T-helper 2 cell treated with Interferon-gamma antibody and Interleukin-4, amounts not matched to agents 100 ng/mL and 5 ng/mL, for 36 hours (primary cell): ENCODE measurements at regions not wholly inside any gene's neighbourhood (a gene's known extent, or its start where the extent isn't known, plus 50 kb on each side); places are given as distances from the start of the nearest gene placed in this dataset.

Experiments used
- intact Hi-C: fragments of 100-400 bp; cut with micrococcal nuclease; formaldehyde crosslinking; loops from one replicate; pipeline ENCODE4 v1.15.1; 2023

- intact Hi-C loops = no loop called here
These were observed 221.6 kb upstream of the EMCN start for GRCh38 chr4:100739426-100739825.

- intact Hi-C loops = no loop called here
These were observed 220.7 kb upstream of the EMCN start for GRCh38 chr4:100738196-100739165.

GRCh38 chr4:100736641-100737451, 219.0 kb upstream of the EMCN start:
- intact Hi-C loops = no loop called here

- intact Hi-C loops = no loop called here
These were observed 211.0 kb upstream of the EMCN start for GRCh38 chr4:100728861-100729260.

- intact Hi-C loops = no loop called here
These were observed 205.1 kb upstream of the EMCN start for GRCh38 chr4:100722866-100723459.

- intact Hi-C loops = no loop called here
These were observed 204.3 kb upstream of the EMCN start for GRCh38 chr4:100722133-100722532.

- intact Hi-C loops = no loop called here
These were observed 203.7 kb upstream of the EMCN start for GRCh38 chr4:100721490-100721889.

GRCh38 chr4:100721077-100721476, 203.3 kb upstream of the EMCN start:
- intact Hi-C loops = no loop called here

- intact Hi-C loops = no loop called here
These were observed 198.6 kb upstream of the EMCN start for GRCh38 chr4:100716416-100716815.

- intact Hi-C loops = no loop called here
These were observed 191.0 kb upstream of the EMCN start for GRCh38 chr4:100708776-100709175.

- intact Hi-C loops = no loop called here
These were observed 190.0 kb upstream of the EMCN start for GRCh38 chr4:100707786-100708185.

- intact Hi-C loops = no loop called here
These were observed 178.7 kb upstream of the EMCN start for GRCh38 chr4:100696531-100696930.

- intact Hi-C loops = no loop called here
These were observed 178.0 kb upstream of the EMCN start for GRCh38 chr4:100695871-100696270.

GRCh38 chr4:100695039-100695654, 177.3 kb upstream of the EMCN start:
- intact Hi-C loops = no loop called here

GRCh38 chr4:100694467-100694866, 176.6 kb upstream of the EMCN start:
- intact Hi-C loops = no loop called here

- intact Hi-C loops = no loop called here
These were observed 173.0 kb upstream of the EMCN start for GRCh38 chr4:100690812-100691211.

GRCh38 chr4:100688368-100688767, 170.5 kb upstream of the EMCN start:
- intact Hi-C loops = loop anchor here (10.0 kb wide), 1 partner anchor 594 kb away; no protein-coding TSS in a partner anchor

GRCh38 chr4:100682477-100683218, 164.8 kb upstream of the EMCN start:
- intact Hi-C loops = loop anchor here (10.0 kb wide), 1 partner anchor 588 kb away; no protein-coding TSS in a partner anchor

- intact Hi-C loops = loop anchor here (10.0 kb wide), 1 partner anchor 586 kb away; no protein-coding TSS in a partner anchor
These were observed 163.5 kb upstream of the EMCN start for GRCh38 chr4:100681289-100681688.

- intact Hi-C loops = loop anchor here (10.0 kb wide), 1 partner anchor 585 kb away; no protein-coding TSS in a partner anchor
These were observed 162.1 kb upstream of the EMCN start for GRCh38 chr4:100679926-100680325.
